WTC11 (cell line): ENCODE measurements at regions not wholly inside any gene's neighbourhood (a gene's known extent, or its start where the extent isn't known, plus 50 kb on each side); places are given as distances from the start of the nearest gene placed in this dataset.

Experiments used
- ATAC-seq: fragments of 200-7000 bp; cut with Tn5 transposase; 2 replicates; pipeline ENCODE4 v1.10.0; 2021; ENCODE audit warnings: mild to moderate bottlenecking, moderate library complexity
- CTCF ChIA-PET: fragments of 300-600 bp; sonication (Branson Sonifier 250); formaldehyde crosslinking; loops from one replicate; lab custom pipeline; 2021; ENCODE audit warnings: antibody characterized with exemption; lab: Charles Lee
- POLR2A ChIA-PET: fragments of 350-600 bp; sonication (Branson Sonifier 250); formaldehyde crosslinking; loops from one replicate; lab custom pipeline; 2021; ENCODE audit warnings: antibody characterized with exemption; lab: Charles Lee
- DNase-seq: peaks from one replicate; pipeline ENCODE4 v3.0.0; 2021; ENCODE audit warnings: low spot score
- H3K27ac Mint-ChIP-seq: 2 replicates; pipeline ENCODE4 v1.8.0; 2021; ENCODE audit warnings: mixed read lengths
- H3K27me3 Mint-ChIP-seq: 2 replicates; pipeline ENCODE4 v1.8.0; 2021; ENCODE audit warnings: low read depth, mild to moderate bottlenecking, moderate library complexity, mixed read lengths
- H3K36me3 Mint-ChIP-seq: 2 replicates; pipeline ENCODE4 v1.8.0; 2021; ENCODE audit warnings: mixed read lengths
- H3K4me1 Mint-ChIP-seq: 2 replicates; pipeline ENCODE4 v1.8.0; 2022; ENCODE audit warnings: mixed read lengths
- H3K4me3 Mint-ChIP-seq: 2 replicates; pipeline ENCODE4 v1.8.0; 2021; ENCODE audit warnings: mild to moderate bottlenecking, moderate library complexity, mixed read lengths
- H3K9me3 Mint-ChIP-seq: 2 replicates; pipeline ENCODE4 v1.8.0; 2021; ENCODE audit warnings: mixed read lengths
- CREM ChIP-seq: sonication (generic); formaldehyde crosslinking; IDR thresholded peaks from 2 replicates; pipeline ENCODE4 v1.8.1; 2022; ENCODE audit warnings: mild to moderate bottlenecking, missing genetic modification reagents, moderate library complexity
- FOXK1 ChIP-seq: sonication (generic); formaldehyde crosslinking; IDR thresholded peaks from 2 replicates; pipeline ENCODE4 v1.8.0; 2022; ENCODE audit warnings: mild to moderate bottlenecking, moderate library complexity, missing genetic modification reagents
- JAZF1 ChIP-seq: fragments of 250-450 bp; sonication (Bioruptor Pico); IDR thresholded peaks from 2 replicates; pipeline ENCODE4 v1.9.0; 2021; ENCODE audit warnings: moderate library complexity, mild to moderate bottlenecking, inconsistent platforms
- KAT7 ChIP-seq: sonication (generic); formaldehyde crosslinking; IDR thresholded peaks from 2 replicates; pipeline ENCODE4 v1.8.1; 2023; ENCODE audit warnings: missing genetic modification reagents, mild to moderate bottlenecking, borderline replicate concordance
- NFYB ChIP-seq: sonication (generic); formaldehyde crosslinking; conservative IDR thresholded peaks from 2 replicates; pipeline ENCODE4 v1.8.0; 2022; ENCODE audit warnings: low read depth, missing genetic modification reagents
- TP53 ChIP-seq: sonication (generic); formaldehyde crosslinking; IDR thresholded peaks from 2 replicates; pipeline ENCODE4 v1.8.1; 2023; ENCODE audit warnings: mild to moderate bottlenecking, missing genetic modification reagents
- ZNF219 ChIP-seq: sonication (generic); formaldehyde crosslinking; IDR thresholded peaks from 2 replicates; pipeline ENCODE4 v1.8.0; 2023; ENCODE audit warnings: missing genetic modification reagents, mild to moderate bottlenecking, borderline replicate concordance
- ZNF416 ChIP-seq: fragments of 250-450 bp; sonication (Bioruptor Pico); IDR thresholded peaks from 2 replicates; pipeline ENCODE4 v1.9.0; 2021; ENCODE audit warnings: mild to moderate bottlenecking, inconsistent platforms
- TF ChIP-seq, protein P1 (sequence below): sonication (generic); formaldehyde crosslinking; conservative IDR thresholded peaks from 2 replicates; pipeline ENCODE4 v1.8.1; 2023; ENCODE audit warnings: mild to moderate bottlenecking, low read depth, missing genetic modification reagents, moderate library complexity
- TF ChIP-seq, protein P2 (sequence below): fragments of 250-450 bp; sonication (Bioruptor Pico); IDR thresholded peaks from 2 replicates; pipeline ENCODE4 v1.9.0; 2021; ENCODE audit warnings: mild to moderate bottlenecking
- TF ChIP-seq, protein P3 (sequence below): fragments of 250-450 bp; sonication (Bioruptor Pico); IDR thresholded peaks from 2 replicates; pipeline ENCODE4 v1.8.0; 2021; ENCODE audit warnings: mild to moderate bottlenecking
- TF ChIP-seq, protein P4 (sequence below): sonication (generic); formaldehyde crosslinking; conservative IDR thresholded peaks from 2 replicates; pipeline ENCODE4 v1.8.1; 2022; ENCODE audit warnings: mild to moderate bottlenecking, missing genetic modification reagents
- TF ChIP-seq, protein P5 (sequence below): fragments of 250-450 bp; sonication (Bioruptor Pico); IDR thresholded peaks from 2 replicates; pipeline ENCODE4 v1.9.0; 2021; ENCODE audit warnings: moderate library complexity, mild to moderate bottlenecking, inconsistent platforms, borderline replicate concordance
- TF ChIP-seq, protein P6 (sequence below): fragments of 250-450 bp; sonication (Bioruptor Pico); IDR thresholded peaks from 2 replicates; pipeline ENCODE4 v1.9.0; 2021; ENCODE audit warnings: mild to moderate bottlenecking
- TF ChIP-seq, protein P7 (sequence below): sonication (generic); formaldehyde crosslinking; IDR thresholded peaks from 2 replicates; pipeline ENCODE4 v1.8.1; 2022; ENCODE audit warnings: low read depth, mild to moderate bottlenecking, moderate library complexity, missing genetic modification reagents, borderline replicate concordance
- TF ChIP-seq, protein P8 (sequence below): sonication (generic); formaldehyde crosslinking; IDR thresholded peaks from 2 replicates; pipeline ENCODE4 v1.8.1; 2022; ENCODE audit warnings: low read depth, missing genetic modification reagents, borderline replicate concordance

DNA sequence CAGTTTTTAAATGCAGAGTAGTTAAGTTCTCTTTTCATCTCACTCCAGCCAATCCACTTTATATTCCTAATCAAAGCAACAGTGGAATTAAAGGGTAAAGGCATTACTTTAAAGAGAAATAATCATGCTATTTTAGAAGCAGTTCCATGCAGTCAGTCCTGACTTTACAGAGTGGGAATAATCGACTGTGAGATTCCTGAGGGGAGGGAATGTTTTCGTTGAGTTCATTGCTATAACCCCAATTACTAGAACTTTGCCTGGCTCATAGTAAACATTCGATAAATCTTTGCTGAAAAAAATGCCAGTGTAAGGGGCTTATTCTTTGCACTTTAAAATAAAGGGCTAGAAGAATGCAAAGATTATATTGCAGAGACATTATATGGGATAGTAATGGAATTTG lies 127.2 kb upstream of the ASTN2 start:
- DNase-seq (no peak), ATAC-seq (no peak)
- ChIA-PET CTCF (no interaction called here), POLR2A (no interaction called here)
- Mint-ChIP-seq H3K36me3 (no peaks in the 10 kb centered on the region), H3K27ac (no peak overlapping the region), H3K27me3 (no peaks in the 10 kb centered on the region; the same call in 1 of the 2 replicates), H3K4me1 (peaks cover 29% of the 10 kb centered on the region), H3K4me3 (no peak overlapping the region), H3K9me3 (no peaks in the 10 kb centered on the region)
- TF ChIP-seq, protein P1, sequence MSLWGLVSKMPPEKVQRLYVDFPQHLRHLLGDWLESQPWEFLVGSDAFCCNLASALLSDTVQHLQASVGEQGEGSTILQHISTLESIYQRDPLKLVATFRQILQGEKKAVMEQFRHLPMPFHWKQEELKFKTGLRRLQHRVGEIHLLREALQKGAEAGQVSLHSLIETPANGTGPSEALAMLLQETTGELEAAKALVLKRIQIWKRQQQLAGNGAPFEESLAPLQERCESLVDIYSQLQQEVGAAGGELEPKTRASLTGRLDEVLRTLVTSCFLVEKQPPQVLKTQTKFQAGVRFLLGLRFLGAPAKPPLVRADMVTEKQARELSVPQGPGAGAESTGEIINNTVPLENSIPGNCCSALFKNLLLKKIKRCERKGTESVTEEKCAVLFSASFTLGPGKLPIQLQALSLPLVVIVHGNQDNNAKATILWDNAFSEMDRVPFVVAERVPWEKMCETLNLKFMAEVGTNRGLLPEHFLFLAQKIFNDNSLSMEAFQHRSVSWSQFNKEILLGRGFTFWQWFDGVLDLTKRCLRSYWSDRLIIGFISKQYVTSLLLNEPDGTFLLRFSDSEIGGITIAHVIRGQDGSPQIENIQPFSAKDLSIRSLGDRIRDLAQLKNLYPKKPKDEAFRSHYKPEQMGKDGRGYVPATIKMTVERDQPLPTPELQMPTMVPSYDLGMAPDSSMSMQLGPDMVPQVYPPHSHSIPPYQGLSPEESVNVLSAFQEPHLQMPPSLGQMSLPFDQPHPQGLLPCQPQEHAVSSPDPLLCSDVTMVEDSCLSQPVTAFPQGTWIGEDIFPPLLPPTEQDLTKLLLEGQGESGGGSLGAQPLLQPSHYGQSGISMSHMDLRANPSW: no peak
- TF ChIP-seq JAZF1 (no peak), NFYB (no peak), KAT7 (no peak), ZNF219 (CRISPR knock-in tag) (no peak), ZNF416 (CRISPR knock-in tag) (no peak), FOXK1 (CRISPR knock-in tag) (no peak), CREM (no peak), TP53 (CRISPR knock-in tag) (no peak)
- TF ChIP-seq, protein P2, sequence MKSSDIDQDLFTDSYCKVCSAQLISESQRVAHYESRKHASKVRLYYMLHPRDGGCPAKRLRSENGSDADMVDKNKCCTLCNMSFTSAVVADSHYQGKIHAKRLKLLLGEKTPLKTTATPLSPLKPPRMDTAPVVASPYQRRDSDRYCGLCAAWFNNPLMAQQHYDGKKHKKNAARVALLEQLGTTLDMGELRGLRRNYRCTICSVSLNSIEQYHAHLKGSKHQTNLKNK: no peak
- TF ChIP-seq, protein P3, sequence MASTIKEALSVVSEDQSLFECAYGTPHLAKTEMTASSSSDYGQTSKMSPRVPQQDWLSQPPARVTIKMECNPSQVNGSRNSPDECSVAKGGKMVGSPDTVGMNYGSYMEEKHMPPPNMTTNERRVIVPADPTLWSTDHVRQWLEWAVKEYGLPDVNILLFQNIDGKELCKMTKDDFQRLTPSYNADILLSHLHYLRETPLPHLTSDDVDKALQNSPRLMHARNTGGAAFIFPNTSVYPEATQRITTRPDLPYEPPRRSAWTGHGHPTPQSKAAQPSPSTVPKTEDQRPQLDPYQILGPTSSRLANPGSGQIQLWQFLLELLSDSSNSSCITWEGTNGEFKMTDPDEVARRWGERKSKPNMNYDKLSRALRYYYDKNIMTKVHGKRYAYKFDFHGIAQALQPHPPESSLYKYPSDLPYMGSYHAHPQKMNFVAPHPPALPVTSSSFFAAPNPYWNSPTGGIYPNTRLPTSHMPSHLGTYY (CRISPR knock-in tag): no peak
- TF ChIP-seq, protein P4, sequence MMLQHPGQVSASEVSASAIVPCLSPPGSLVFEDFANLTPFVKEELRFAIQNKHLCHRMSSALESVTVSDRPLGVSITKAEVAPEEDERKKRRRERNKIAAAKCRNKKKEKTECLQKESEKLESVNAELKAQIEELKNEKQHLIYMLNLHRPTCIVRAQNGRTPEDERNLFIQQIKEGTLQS (CRISPR knock-in tag): no peak
- TF ChIP-seq, protein P5, sequence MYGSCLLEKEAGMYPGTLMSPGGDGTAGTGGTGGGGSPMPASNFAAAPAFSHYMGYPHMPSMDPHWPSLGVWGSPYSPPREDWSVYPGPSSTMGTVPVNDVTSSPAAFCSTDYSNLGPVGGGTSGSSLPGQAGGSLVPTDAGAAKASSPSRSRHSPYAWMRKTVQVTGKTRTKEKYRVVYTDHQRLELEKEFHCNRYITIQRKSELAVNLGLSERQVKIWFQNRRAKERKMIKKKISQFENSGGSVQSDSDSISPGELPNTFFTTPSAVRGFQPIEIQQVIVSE (CRISPR knock-in tag): no peak
- TF ChIP-seq, protein P6, sequence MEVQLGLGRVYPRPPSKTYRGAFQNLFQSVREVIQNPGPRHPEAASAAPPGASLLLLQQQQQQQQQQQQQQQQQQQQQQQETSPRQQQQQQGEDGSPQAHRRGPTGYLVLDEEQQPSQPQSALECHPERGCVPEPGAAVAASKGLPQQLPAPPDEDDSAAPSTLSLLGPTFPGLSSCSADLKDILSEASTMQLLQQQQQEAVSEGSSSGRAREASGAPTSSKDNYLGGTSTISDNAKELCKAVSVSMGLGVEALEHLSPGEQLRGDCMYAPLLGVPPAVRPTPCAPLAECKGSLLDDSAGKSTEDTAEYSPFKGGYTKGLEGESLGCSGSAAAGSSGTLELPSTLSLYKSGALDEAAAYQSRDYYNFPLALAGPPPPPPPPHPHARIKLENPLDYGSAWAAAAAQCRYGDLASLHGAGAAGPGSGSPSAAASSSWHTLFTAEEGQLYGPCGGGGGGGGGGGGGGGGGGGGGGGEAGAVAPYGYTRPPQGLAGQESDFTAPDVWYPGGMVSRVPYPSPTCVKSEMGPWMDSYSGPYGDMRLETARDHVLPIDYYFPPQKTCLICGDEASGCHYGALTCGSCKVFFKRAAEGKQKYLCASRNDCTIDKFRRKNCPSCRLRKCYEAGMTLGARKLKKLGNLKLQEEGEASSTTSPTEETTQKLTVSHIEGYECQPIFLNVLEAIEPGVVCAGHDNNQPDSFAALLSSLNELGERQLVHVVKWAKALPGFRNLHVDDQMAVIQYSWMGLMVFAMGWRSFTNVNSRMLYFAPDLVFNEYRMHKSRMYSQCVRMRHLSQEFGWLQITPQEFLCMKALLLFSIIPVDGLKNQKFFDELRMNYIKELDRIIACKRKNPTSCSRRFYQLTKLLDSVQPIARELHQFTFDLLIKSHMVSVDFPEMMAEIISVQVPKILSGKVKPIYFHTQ: no peak
- TF ChIP-seq, protein P7, sequence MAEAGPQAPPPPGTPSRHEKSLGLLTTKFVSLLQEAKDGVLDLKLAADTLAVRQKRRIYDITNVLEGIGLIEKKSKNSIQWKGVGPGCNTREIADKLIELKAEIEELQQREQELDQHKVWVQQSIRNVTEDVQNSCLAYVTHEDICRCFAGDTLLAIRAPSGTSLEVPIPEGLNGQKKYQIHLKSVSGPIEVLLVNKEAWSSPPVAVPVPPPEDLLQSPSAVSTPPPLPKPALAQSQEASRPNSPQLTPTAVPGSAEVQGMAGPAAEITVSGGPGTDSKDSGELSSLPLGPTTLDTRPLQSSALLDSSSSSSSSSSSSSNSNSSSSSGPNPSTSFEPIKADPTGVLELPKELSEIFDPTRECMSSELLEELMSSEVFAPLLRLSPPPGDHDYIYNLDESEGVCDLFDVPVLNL: no peak
- TF ChIP-seq, protein P8, sequence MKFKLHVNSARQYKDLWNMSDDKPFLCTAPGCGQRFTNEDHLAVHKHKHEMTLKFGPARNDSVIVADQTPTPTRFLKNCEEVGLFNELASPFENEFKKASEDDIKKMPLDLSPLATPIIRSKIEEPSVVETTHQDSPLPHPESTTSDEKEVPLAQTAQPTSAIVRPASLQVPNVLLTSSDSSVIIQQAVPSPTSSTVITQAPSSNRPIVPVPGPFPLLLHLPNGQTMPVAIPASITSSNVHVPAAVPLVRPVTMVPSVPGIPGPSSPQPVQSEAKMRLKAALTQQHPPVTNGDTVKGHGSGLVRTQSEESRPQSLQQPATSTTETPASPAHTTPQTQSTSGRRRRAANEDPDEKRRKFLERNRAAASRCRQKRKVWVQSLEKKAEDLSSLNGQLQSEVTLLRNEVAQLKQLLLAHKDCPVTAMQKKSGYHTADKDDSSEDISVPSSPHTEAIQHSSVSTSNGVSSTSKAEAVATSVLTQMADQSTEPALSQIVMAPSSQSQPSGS (CRISPR knock-in tag): no peak
